GM21529 (cell line): ENCODE measurements at regions not wholly inside any gene's neighbourhood (a gene's known extent, or its start where the extent isn't known, plus 50 kb on each side); places are given as distances from the start of the nearest gene placed in this dataset.
"Not testable (repeated sequence)": the region's sequence is repeated elsewhere in the genome, so short reads cannot be mapped to it uniquely, and the experiment has no call there.

Source experiments
- ATAC-seq: cut with Tn5 transposase; IDR thresholded peaks from one replicate; pipeline ENCODE4 v1.9.1; 2021; ENCODE audit not compliant: unreplicated experiment

GRCh38 chr6:21874372-21874771 is 280.8 kb downstream of the SOX4 start:
- ATAC-seq = no peak

DNA sequence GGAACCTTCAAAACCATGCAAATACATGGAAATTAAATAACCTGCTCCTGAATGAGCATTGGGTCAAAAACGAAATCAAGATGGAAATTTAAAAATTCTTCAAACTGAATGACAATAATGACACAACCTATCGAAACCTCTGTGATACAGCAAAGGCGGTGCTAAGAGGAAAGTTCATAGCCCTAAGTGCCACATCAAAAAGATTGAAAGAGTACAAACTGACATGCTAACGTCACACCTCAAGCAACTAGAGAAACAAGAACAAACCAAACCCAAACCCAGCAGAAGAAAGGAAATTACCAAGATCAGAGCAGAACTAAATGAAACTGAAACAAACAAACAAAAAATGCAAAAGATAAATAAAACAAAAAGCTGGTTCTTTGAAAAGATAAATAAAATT is 283.5 kb downstream of the SOX4 start:
- not testable (repeated sequence) for ATAC-seq

- ATAC-seq = not testable (repeated sequence)
Measured at GRCh38 chr6:21880249-21880648, 286.7 kb downstream of the SOX4 start.

DNA sequence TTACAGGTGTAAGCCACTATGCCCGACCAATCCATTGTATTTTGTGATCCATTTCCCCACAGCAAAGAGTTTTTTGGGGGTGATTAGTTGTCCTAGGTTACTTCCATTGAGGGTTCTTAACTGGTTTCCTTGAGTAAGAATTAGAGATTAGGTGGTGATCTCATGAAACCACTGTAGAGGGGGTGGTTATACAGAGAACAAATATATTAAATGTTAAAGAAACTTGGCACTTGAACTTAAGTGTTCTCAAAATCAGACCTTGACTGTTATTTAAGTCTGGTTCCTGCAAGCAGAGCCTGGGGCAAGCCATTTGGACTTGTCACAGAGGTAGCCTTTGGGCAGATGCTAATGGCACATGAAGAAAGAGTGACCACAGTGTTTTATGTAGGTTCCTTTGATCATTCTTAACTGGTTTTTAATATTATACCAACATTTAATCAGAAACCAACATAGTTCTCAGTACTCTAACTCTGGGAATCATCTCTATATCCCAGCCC is 288.5 kb downstream of the SOX4 start:
- no peak for ATAC-seq

DNA sequence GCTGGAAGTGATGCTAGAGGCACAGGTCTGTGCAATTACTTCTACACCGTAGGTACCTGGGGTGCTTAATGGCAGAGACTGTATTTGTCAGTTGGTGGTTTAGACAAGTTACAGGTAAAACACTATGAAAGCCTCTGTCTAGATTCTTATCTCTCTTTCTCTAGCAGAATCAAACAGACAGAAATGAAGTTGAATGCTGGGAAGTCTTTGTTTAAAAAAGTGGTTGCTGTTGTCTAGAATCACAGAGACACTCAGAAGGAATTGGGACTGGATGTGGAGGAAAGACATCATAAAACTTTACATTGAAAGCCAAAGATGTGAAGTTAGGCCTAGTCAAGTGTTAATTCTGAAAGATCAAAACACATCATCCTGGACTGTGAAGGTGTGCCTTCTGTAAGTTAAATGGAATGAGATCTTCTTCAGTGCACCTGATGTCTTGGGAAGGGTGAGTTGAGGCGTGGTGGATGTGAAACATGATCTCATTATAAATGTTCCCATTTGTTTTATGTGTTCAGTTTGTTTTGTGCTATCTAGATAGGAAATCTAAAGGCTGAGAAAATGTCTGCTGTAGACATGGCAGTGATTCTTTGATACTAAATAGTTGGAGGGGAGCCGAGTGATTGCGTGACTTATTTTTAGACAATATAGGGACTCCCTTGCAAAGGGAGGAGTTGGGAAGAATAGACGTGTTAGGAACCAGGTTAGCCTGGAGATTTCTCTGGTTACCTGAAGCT is 290.2 kb downstream of the SOX4 start:
- no peak for ATAC-seq

GRCh38 chr6:21885111-21885510 is 291.6 kb downstream of the SOX4 start:
- ATAC-seq = no peak

GRCh38 chr6:21885532-21886114 is 292.1 kb downstream of the SOX4 start:
- no peak for ATAC-seq

DNA sequence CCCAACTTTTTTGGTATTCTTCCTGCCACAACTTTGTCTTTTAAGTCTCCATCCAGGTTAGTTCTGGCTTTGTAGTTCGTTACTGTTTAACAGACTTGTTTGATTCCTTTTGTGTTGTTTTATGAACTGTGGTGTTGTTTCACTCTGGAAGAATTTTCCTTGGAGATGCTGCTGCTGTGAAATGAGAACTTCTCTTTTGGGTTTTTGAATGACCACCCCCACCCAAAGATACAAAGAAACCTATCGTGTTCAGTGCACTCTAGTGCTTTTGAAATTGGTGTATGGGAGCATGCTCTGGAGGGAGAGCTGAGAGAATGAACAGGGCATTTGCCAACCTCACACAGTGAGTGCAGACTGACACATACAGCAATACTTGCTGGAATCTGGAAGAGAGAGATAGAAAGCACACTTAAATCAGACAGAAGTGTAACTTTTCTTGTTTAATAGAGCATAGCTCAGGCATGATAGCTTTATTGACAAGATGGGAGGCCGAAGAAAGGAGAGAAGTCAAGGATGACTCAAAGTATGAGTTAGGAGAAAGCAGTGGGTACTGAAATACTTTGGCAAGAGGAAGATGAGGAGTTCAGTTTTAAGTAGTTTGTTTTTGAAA is 293.1 kb downstream of the SOX4 start:
- no peak for ATAC-seq

DNA sequence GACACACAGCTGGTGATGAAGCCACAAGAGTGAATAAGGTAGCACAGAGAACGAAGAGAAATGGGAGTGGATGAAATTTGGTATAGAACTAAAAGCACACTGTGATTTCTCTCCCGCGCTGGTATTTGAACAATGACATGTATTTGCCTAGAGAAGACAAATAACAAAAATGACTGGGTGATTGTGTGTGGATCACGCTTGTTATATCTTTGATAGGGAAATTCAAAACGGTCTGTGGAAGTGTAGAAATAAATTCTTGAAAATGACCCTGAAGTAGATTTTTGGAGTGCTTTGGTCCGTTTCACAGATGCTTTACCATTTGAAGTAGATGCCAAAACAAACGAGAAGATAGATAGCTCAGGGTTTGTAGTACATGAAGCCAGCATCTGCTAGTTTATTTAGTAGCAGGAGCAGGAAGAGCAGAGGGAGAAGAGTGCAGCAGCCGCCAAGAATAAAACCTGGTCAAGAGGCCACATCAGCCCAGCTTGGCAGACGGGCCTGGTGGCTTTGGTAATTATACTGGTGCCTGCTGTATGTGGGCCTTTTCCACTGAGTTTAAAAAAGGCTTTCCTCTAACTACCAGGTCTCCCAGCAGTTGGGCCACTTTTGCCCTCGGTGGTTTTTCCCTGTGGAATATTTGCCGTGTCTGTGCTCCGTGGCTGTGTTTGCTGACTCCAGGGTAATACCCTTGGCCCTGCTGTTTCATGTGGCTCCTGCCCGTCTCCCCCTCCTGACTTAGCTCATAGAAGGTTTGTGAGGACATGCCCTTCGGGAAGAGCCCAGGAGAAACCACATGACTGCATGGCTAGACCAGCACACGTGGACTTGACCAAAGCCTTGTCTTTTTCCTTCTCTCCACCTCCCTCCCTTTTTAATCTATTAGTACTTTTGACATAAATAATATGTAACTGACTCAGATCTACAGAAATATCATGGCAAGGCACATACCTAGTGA is 294.0 kb downstream of the SOX4 start:
- no peak for ATAC-seq

- no peak for ATAC-seq
Measured at GRCh38 chr6:21891080-21891479, 297.5 kb downstream of the SOX4 start.

- ATAC-seq = no peak
Measured at GRCh38 chr6:21893793-21894192, 300.2 kb downstream of the SOX4 start.

GRCh38 chr6:21895555-21895954 is 302.0 kb downstream of the SOX4 start:
- ATAC-seq = no peak

DNA sequence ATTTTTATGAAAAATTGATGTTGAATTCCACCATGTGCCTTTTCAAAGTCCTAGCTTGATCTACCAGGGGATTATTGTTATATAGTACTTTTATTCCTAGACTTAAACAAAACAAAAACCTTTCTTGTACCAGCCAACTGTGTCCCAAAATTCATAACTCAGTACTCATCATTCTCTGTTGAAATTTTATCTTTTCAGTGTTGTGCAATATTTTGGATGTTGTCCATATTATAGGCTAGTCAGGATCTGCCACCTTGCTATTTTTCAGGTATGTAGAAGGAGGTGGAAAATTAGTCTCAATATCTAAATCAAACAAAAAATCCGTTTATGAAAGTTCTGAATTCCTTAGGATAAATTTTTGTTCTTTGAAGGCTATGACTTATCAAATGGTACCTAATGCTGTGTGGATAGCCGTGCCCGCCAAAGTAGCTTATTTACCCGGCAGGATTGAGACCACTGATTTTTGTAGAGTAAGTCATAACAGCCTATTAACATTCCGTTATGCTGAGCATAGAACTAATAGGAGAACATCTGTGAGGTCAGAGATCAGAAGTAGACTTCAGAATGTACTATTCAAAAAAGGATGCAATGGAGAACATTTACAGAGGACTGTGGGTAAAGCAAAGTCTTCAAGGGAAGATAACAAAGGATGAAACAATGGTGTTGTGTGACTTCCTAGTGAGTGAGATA is 304.7 kb downstream of the SOX4 start:
- ATAC-seq = no peak

DNA sequence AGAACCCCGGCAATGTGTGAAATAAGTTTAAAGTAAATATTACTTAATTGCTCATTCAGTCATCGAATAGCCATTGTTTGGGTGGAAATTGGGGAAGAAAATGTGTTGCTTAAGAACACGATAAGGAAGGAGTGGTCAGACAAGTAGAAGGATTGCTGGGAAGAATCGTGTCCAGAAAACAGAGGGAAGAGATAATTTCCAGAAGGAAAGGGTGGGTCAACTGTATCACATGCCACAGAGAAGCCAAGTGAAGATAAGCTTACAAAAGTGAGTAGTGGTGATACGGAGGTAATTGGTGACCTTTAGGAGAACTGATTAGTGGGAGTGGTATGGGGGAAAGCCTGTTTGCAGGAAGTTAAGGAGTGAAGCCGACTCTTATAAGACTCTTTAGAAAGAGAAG is 306.2 kb downstream of the SOX4 start:
- ATAC-seq = no peak

GRCh38 chr6:21900730-21901129 is 307.2 kb downstream of the SOX4 start:
- ATAC-seq = no peak

GRCh38 chr6:21902628-21903169 is 309.1 kb downstream of the SOX4 start:
- no peak for ATAC-seq

DNA sequence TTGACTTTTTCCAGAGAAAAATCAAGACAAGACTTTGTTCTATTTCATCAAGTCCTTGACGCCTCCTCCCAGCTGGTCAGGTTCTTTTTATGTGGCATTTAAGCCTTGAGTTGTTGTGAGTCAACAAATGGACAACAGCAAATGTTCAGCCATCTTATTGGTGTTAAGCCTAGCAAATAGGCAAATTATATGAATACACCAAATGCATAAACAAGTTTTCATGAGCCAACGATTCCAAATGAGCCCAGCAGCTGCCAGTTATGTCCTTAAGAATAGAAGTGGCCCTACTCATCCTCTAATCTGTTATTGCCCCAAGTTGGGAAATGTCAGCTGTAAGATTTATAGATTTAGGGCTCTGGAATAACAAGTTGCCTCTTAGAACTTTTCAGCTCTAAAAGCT is 312.0 kb downstream of the SOX4 start:
- no peak for ATAC-seq

GRCh38 chr6:21906826-21907225 is 313.3 kb downstream of the SOX4 start:
- ATAC-seq = no peak

DNA sequence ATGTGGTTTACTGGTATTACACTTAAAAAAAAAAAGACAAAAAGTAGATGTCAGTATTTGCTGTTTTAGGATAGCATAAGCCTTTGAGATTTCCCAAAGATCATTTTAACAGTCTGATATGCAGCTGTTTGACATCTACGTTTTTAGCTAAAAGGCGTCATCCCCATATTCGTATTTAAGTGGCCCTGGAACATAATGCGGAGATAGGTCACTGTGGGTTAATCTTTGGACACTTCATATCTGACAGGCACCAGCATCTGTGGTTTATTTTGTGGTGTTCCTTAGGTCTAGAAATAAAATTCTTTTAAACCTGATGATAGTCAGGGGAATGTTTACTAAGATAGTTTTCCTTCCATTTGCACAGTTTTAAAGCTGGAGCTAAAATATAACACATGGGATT is 313.7 kb downstream of the SOX4 start:
- no peak for ATAC-seq

- no peak for ATAC-seq
Measured at GRCh38 chr6:21908161-21908848, 314.8 kb downstream of the SOX4 start.
